ENCODE measurements at regions not wholly inside any gene's neighbourhood (a gene's known extent, or its start where the extent isn't known, plus 50 kb on each side); places are given as distances from the start of the nearest gene placed in this dataset.
A peak's percentile ranks its signal among the peaks of the same experiment; 100 is the strongest.

DNA sequence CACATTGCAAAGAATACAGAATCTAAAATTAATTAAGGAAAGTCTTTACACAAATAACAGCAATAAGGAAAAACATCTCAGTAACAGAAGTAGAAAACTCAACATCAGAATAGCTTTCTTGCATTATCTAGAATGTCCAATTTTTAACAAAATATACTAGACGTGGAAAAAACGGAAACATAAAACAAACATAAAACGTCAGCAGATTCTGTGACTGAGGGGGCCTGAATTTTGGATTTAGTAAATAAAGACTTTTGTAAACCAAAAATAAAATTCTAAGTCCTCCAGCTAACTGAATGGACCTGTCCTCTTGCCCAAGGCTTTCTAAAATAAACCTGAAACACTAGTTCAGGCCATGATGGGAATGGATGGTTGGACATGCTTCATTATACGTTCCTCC is 773.5 kb upstream of the LRRTM1 start:
- no peak overlapping the region for H3K27ac ChIP-seq (ENCODE audit: low read length)
- CTCF ChIA-PET, result no interaction called here
- 0 out of 2 replicates have a peak, but pooled peaks cover 5% of the 10 kb centered on the region for H3K9me3 ChIP-seq (ENCODE audit: control insufficient read depth, insufficient read depth, low read depth, low read length)
- TF ChIP-seq POLR2AphosphoS5 (IDR thresholded peaks at IDR 0.05; ENCODE audit: low read depth, low read length) (no peak), SIN3A (IDR thresholded peaks at IDR 0.05; ENCODE audit: borderline replicate concordance, insufficient read depth, low read depth, low read length) (no peak), TCF7L2 (IDR thresholded peaks at IDR 0.05; ENCODE audit: low read depth, low read length) (no peak)
- TF ChIP-seq, protein P1, sequence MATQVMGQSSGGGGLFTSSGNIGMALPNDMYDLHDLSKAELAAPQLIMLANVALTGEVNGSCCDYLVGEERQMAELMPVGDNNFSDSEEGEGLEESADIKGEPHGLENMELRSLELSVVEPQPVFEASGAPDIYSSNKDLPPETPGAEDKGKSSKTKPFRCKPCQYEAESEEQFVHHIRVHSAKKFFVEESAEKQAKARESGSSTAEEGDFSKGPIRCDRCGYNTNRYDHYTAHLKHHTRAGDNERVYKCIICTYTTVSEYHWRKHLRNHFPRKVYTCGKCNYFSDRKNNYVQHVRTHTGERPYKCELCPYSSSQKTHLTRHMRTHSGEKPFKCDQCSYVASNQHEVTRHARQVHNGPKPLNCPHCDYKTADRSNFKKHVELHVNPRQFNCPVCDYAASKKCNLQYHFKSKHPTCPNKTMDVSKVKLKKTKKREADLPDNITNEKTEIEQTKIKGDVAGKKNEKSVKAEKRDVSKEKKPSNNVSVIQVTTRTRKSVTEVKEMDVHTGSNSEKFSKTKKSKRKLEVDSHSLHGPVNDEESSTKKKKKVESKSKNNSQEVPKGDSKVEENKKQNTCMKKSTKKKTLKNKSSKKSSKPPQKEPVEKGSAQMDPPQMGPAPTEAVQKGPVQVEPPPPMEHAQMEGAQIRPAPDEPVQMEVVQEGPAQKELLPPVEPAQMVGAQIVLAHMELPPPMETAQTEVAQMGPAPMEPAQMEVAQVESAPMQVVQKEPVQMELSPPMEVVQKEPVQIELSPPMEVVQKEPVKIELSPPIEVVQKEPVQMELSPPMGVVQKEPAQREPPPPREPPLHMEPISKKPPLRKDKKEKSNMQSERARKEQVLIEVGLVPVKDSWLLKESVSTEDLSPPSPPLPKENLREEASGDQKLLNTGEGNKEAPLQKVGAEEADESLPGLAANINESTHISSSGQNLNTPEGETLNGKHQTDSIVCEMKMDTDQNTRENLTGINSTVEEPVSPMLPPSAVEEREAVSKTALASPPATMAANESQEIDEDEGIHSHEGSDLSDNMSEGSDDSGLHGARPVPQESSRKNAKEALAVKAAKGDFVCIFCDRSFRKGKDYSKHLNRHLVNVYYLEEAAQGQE (IDR thresholded peaks at IDR 0.05; ENCODE audit: insufficient read depth in 1 of 2, low read depth in 2 of 2, low read length in 1 of 2), result no peak
- BruUV-seq (replicated peaks), result no TSS peak
- in situ Hi-C loops (cut with HindIII; ENCODE audit: low pct_unique_long_range_greater_than_20kb, low sequenced_read_pairs), result no loop called here
- no peaks in the 10 kb centered on the region for H3K36me3 ChIP-seq (ENCODE audit: control insufficient read depth, insufficient read depth, low read length)
- no peak overlapping the region for H3K4me3 ChIP-seq (ENCODE audit: low read depth in 2 of 2, low read length in 2 of 2)
- no peaks in the 10 kb centered on the region for H3K27me3 ChIP-seq (ENCODE audit: control insufficient read depth, insufficient read depth, low read length)
- POLR2A ChIA-PET, result interaction anchor here (0.7 kb wide), 1 partner anchor 524 kb away, joined by 3 read pairs; no protein-coding TSS in a partner anchor
- H3K4me1 ChIP-seq (ENCODE audit: control insufficient read depth, insufficient read depth, low read length), result no peaks in the 10 kb centered on the region
- no peak for DNase-seq (ENCODE audit: low read depth, low spot score)
- ATAC-seq, result no peak
- intact Hi-C loops (cut with micrococcal nuclease; ENCODE audit: unreplicated experiment), result no loop called here

DNA sequence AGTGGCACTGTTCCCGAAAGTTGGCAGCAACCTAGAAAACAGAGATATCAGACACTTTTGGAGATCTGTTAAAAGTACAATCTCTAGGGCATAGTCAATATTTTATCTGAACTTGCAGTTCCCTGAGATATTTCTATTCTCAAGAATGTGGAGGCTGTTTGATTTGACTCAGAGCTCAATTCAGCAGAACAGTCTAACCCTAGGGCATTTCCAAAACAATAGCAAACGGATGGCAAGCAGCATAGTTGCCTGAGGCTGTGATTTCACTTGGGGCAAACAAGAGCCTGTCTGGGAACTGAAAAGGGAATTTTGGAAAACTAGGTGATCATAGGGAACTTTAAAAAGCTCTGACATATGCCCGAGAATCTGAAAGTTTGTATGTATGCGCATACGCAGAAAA is 772.8 kb upstream of the LRRTM1 start:
- Histone ChIP-seq H3K4me1 (ENCODE audit: control insufficient read depth, insufficient read depth, low read length) (no peaks in the 10 kb centered on the region), H3K36me3 (ENCODE audit: control insufficient read depth, insufficient read depth, low read length) (no peaks in the 10 kb centered on the region), H3K27me3 (ENCODE audit: control insufficient read depth, insufficient read depth, low read length) (no peaks in the 10 kb centered on the region), H3K9me3 (ENCODE audit: control insufficient read depth, insufficient read depth, low read depth, low read length) (0 out of 2 replicates have a peak, but pooled peaks cover 5% of the 10 kb centered on the region), H3K4me3 (ENCODE audit: low read depth in 2 of 2, low read length in 2 of 2) (no peak overlapping the region), H3K27ac (ENCODE audit: low read length) (no peak overlapping the region)
- TF ChIP-seq, protein P1 (IDR thresholded peaks at IDR 0.05; ENCODE audit: insufficient read depth in 1 of 2, low read depth in 2 of 2, low read length in 1 of 2), result no peak
- TF ChIP-seq, protein P2, sequence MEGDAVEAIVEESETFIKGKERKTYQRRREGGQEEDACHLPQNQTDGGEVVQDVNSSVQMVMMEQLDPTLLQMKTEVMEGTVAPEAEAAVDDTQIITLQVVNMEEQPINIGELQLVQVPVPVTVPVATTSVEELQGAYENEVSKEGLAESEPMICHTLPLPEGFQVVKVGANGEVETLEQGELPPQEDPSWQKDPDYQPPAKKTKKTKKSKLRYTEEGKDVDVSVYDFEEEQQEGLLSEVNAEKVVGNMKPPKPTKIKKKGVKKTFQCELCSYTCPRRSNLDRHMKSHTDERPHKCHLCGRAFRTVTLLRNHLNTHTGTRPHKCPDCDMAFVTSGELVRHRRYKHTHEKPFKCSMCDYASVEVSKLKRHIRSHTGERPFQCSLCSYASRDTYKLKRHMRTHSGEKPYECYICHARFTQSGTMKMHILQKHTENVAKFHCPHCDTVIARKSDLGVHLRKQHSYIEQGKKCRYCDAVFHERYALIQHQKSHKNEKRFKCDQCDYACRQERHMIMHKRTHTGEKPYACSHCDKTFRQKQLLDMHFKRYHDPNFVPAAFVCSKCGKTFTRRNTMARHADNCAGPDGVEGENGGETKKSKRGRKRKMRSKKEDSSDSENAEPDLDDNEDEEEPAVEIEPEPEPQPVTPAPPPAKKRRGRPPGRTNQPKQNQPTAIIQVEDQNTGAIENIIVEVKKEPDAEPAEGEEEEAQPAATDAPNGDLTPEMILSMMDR (IDR thresholded peaks at IDR 0.05), result no peak
- TF ChIP-seq TCF7L2 (IDR thresholded peaks at IDR 0.05; ENCODE audit: low read depth, low read length), result no peak
- no peak for TF ChIP-seq SIN3A (IDR thresholded peaks at IDR 0.05; ENCODE audit: borderline replicate concordance, insufficient read depth, low read depth, low read length)
- TF ChIP-seq POLR2AphosphoS5 (IDR thresholded peaks at IDR 0.05; ENCODE audit: low read depth, low read length), result no peak
- ATAC-seq, result peak; percentile 63; the same call in 1 of the 2 replicates
- POLR2A ChIA-PET, result interaction anchor here (0.5 to 0.7 kb wide), 2 partner anchors 436 to 524 kb away, joined by 3 read pairs; no protein-coding TSS in a partner anchor
- BruUV-seq (replicated peaks), result no TSS peak
- CTCF ChIA-PET, result no interaction called here
- in situ Hi-C loops (cut with HindIII; ENCODE audit: low pct_unique_long_range_greater_than_20kb, low sequenced_read_pairs), result no loop called here
- DNase-seq (ENCODE audit: low read depth, low spot score), result no peak
- intact Hi-C loops (cut with micrococcal nuclease; ENCODE audit: unreplicated experiment), result no loop called here

All from Panc1 (cell line).